Limb (tissue), 2 donors: ENCODE measurements at regions not wholly inside any gene's neighbourhood (a gene's known extent, or its start where the extent isn't known, plus 50 kb on each side); places are given as distances from the start of the nearest gene placed in this dataset.

Experiments used
- DNase-seq, 2 donors: peaks; one replicate each; pipeline ENCODE4 v3.0.0-alpha.2; 2016; ENCODE audit errors: extremely low spot score in 2 of 2

GRCh38 chrX:69365349-69365748 lies 138.8 kb upstream of the NALF2 start:
- DNase-seq, result no peak

GRCh38 chrX:69362856-69363255 lies 141.3 kb upstream of the NALF2 start:
- peak; percentile 8 to 41 for DNase-seq

GRCh38 chrX:69362354-69362753 lies 141.8 kb upstream of the NALF2 start:
- DNase-seq, result no peak

- peak; percentile 14 to 50 for DNase-seq
Observed at GRCh38 chrX:69361311-69361845, 142.7 kb upstream of the NALF2 start.

- DNase-seq, result no peak
Observed at GRCh38 chrX:69357317-69357716, 146.8 kb upstream of the NALF2 start.

GRCh38 chrX:69324851-69325250 lies 159.6 kb upstream of the PJA1 start:
- DNase-seq, result no peak

- peak in 1 of 2 donors; percentile 23 for DNase-seq
Observed at GRCh38 chrX:69323786-69324720, 158.8 kb upstream of the PJA1 start.

GRCh38 chrX:69321789-69322188 lies 156.5 kb upstream of the PJA1 start:
- DNase-seq, result peak in 1 of 2 donors; percentile 9

- no peak for DNase-seq
Observed at GRCh38 chrX:69321006-69321655, 155.9 kb upstream of the PJA1 start.

GRCh38 chrX:69320116-69320515 lies 154.9 kb upstream of the PJA1 start:
- DNase-seq, result peak in 1 of 2 donors; percentile 14

- DNase-seq, result peak in 1 of 2 donors; percentile 16
Observed at GRCh38 chrX:69319376-69319775, 154.1 kb upstream of the PJA1 start.

- peak in 1 of 2 donors; percentile 17 for DNase-seq
Observed at GRCh38 chrX:69318651-69319340, 153.5 kb upstream of the PJA1 start.

- DNase-seq, result peak in 1 of 2 donors; percentile 9
Observed at GRCh38 chrX:69317721-69318120, 152.5 kb upstream of the PJA1 start.

GRCh38 chrX:69314436-69315348 lies 149.4 kb upstream of the PJA1 start:
- DNase-seq, result peak in 1 of 2 donors; percentile 53

- peak in 1 of 2 donors; percentile 45 for DNase-seq
Observed at GRCh38 chrX:69313617-69314290, 148.5 kb upstream of the PJA1 start.

GRCh38 chrX:69311936-69312670 lies 146.8 kb upstream of the PJA1 start:
- DNase-seq, result peak in 1 of 2 donors; percentile 11

- peak in 1 of 2 donors; percentile 21 for DNase-seq
Observed at GRCh38 chrX:69309074-69309792, 144.0 kb upstream of the PJA1 start.

- DNase-seq, result no peak
Observed at GRCh38 chrX:69307756-69308155, 142.5 kb upstream of the PJA1 start.

- DNase-seq, result no peak
Observed at GRCh38 chrX:69307029-69307428, 141.8 kb upstream of the PJA1 start.
